Colon (tissue), 2 donors: ENCODE measurements at regions not wholly inside any gene's neighbourhood (a gene's known extent, or its start where the extent isn't known, plus 50 kb on each side); places are given as distances from the start of the nearest gene placed in this dataset.

ENCODE experiments used
- FAIRE-seq: peaks from 2 replicates; lab custom pipeline; 2012; peaks lifted over from hg19 to GRCh38; lab: Jason Lieb, UNC
- donor health status: control.
- donor health status: control.

DNA sequence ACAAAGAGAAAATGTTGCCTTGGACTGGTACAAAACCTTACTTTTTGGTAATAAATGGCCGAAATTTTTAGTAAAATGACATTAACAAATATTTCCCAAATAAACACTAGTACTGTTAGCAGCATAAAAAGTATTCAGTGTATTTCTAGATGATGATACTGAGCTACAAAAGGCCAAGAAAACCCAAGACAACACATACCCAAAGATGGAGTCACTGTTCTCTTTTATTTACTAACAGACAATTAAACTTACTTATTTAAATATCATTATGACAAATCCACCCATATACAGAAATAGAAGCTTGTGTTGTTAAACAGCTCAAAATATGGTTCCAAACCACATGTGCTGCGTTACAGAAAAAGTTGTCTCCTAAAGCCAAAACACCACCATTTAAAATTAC lies 239.9 kb downstream of the ZEB2 start:
- no peak for FAIRE-seq

DNA sequence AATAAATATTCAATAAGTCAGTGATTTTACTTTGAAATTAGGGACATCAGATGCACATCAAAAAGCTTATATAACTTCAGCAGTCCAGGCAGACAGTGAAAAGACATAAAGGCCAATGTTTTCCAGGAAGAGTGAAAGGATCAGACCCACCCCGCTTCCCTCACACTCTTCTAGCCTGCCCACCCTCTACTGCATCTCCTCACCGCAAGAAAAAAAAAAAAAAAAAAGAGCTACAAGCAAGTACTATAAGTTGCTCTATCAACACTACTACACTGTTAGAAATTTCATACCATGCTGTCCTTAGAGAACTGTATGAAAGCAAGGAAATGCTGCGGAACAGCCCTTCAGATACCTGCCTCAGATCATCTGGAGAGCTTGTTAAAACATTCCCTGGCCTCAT lies 240.8 kb downstream of the ZEB2 start:
- no peak for FAIRE-seq

DNA sequence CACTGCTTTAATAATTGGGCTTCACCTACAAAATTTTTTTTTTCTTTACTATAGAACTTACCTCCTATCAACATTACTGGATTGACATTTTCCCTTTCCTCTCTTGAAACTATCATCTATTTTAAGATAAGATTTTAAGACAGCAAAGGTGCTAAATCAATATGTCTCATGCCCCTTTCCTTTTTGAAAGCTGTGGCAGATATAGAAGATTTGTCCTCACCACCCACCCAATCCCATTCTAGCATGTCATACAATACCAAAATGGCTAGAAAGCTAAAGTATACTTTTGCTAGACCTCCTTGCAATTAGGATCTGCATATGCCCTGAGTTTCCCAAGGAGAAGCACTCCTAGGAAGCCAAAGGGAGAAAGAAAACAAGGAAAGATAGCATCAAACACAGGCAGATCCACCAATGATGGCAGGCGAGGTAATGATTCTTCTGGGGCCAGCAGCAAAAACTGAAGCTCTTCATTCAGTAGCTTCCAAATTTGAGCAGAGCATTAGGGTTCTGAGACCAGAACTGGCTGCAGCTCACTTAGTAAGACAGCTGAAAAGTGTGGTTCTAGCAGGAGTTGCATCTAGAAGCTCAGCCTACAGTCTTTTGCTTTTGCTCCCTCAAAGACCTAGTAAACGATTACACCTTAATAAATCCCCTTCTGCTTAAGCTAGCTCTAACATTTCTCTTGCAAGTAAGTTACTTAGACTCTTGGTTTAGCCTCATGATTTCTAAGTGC lies 242.1 kb downstream of the ZEB2 start:
- no peak for FAIRE-seq

DNA sequence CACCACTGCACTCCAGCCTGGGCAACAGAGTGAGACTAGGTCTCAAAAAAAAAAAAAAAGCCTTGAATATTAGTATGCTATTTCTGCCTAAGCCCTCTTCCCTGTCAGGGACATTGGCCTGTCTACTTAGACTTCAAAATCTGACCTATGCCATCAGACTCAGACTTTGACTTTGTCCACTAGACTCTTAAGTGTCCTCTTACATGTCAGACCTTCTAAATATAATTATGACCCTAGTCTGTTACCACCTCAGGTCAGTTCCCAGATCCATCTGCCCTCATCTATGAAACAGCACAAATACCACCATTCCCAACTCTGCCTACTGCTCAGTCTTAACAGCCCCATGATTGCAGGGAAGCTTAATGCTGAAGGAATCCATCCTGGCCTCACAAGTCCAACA lies 244.6 kb downstream of the ZEB2 start:
- FAIRE-seq = no peak

DNA sequence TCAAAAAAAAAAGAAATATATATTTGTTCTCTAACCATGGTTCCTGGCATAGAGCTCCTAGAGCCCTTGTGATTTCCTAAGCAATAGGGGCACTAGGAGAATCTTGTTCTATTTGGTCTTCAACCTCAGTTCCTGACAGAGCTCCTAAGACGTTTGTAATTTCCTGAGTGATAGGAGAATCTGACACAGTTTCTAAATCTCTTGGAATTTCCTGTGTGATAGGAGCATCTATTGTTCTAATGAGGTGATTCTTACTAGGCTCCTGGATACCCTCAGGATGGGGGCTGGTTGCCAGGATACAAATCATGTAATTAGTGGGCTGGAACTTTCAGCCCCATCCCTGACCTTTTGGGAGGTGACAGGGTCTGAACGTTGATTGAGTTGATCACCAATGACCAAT lies 245.8 kb downstream of the ZEB2 start:
- FAIRE-seq = no peak

DNA sequence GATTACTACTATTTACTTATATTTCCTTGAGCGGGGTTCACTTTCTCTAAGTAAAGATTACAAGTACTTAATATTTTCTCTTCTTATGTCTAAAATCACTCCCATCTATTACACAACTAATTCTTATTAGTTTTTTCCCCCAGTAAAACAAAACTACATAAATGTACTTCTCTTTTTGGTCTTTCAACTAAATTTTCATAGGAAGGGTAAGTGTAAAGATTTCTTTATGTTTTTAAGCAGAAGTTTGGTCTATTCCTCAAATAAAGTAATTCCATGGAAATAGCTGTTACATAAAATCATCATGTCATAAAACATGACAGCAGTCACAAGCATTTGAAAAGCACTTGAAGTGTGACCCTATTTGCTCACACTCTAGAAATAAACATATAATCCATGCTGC lies 249.0 kb downstream of the ZEB2 start:
- FAIRE-seq = peak; percentile 33

DNA sequence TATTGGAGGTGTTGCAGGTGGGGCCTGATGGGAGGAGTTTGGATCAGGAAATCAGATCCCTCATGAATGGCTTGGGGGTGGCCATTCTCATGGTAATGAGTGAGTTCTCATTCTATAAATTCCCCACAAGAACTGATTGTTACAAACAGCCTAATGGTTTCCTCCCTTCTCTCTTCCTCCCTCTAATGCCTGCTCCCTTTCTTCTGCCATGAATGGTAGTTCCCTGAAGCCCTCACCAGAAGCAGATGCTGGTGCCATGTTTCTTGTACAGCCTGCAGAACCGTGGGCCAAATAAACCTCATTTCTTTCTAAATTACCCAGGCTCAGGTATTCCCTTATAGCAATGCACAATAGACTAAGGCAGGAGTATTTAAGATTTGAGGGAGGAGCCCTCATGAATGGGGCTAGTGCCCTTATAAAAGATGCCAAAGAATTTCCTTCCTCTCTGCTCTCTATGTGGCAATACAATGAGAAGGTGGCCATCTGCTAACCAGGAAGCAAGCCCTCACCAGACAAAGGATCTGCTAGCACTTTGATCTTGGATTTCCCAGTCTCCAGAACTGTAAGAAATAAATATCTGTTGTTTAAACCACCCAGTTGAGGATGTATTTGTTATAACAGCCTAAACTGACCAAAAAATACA lies 251.8 kb downstream of the ZEB2 start:
- FAIRE-seq = no peak

DNA sequence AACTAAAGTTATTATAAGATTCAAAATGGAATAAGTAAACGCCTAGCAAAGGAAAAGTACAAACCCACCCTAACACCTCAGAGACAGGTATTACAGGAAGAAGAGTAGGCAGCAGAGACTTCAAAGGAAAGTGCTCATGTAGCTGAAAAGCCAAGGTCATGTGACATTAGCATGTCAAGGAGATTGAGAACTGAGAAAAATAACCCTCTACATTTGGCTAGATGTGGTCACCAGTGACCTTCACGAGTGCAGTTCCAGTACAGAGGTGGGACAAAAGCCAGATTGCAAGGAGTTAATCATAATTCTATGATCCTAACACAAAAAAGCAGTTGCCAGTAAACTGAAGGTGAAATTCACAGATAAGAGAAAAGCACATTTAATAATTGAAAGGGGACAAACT lies 252.7 kb downstream of the ZEB2 start:
- FAIRE-seq = no peak

DNA sequence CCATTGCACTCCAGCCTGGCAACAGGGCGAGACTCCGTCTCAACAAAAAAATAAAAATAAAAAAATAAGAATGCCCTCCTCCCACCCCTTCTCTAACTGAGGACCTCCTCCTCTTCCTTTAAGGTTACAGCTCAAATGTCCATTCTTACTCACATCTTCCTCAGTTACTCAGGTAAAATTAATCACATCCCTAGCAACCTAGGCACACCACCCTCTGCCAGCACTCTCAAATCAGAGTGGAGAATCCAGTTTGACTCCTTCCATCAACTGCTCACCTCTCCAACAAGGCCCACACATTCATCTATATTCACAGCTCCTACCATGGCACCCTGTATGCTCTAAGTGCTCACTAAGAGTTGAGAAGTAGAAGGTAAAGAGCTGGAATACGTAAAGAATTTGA lies 254.3 kb downstream of the ZEB2 start:
- no peak for FAIRE-seq

DNA sequence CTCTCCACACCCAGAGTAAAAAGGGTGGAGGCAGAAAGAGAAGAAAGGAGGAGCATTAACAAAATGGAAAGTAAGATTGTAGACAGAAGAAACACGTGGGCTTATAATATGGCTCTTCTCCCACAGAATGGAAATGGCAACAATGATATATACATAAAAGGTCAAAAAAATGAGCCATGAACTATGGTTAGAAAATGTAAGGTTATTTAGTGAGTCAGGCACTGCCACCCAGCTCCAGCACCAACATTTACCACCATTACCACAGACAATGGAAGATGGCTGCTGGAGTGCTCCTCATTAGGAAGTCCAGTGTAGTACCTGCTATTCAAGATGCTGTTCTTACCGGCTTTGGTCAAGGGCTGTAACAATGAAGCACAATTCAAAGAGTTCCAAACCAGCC lies 258.0 kb downstream of the ZEB2 start:
- FAIRE-seq = no peak

DNA sequence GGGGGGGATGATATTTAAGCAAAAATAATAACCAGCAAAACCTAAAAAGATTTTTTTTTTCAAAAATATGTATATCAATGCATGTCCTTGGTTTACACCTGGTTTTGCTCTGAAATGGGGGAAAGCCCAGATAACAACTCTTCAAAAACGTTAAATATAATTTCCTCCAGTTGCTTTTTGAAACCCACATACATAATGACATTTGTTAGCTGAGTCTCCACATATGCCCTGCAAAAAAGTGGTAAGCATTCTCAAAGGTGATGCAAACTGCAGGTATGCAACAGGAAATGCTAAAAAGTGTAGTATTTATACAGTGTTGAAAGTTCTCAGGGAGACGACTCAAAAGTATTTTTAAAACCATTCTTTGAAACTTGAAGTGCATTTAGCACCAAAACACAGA lies 258.6 kb downstream of the ZEB2 start:
- no peak for FAIRE-seq

DNA sequence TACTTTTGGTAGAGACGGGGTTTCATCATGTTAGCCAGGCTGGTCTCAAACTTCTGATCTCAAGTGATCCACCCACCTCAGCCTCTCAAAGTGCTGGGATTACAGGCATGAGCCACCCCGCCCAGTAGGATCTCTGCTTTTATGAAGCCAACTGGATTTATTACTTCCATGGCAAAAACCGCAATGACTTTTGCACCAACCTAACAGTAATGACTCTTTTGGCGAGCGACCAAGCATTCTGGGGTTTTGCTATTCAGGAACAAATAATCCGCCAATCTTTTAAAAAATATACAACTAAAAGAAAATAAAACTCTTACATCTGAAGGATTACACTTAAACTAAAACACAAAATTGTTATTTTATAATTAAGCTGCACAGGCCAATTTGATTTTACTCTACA lies 260.6 kb downstream of the ZEB2 start:
- FAIRE-seq = no peak

DNA sequence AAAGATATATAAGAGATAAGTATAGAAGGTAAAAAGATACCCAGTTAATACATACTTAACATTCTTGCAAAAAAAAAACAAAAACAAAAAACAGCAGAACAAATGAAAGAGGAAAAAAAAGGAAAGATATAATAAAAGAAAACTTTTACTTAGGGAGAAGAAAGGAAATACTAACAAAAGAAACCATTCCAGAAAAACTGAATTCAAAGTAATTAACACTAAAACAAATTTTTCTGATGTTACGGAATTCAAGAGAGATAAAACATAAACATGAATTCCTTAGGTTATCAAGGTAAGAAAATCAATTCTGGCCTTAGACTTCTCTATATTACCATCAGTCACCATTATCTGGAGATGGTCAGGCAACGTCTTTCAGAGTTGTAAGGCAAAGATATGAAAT lies 261.8 kb downstream of the ZEB2 start:
- FAIRE-seq = peak; percentile 24

DNA sequence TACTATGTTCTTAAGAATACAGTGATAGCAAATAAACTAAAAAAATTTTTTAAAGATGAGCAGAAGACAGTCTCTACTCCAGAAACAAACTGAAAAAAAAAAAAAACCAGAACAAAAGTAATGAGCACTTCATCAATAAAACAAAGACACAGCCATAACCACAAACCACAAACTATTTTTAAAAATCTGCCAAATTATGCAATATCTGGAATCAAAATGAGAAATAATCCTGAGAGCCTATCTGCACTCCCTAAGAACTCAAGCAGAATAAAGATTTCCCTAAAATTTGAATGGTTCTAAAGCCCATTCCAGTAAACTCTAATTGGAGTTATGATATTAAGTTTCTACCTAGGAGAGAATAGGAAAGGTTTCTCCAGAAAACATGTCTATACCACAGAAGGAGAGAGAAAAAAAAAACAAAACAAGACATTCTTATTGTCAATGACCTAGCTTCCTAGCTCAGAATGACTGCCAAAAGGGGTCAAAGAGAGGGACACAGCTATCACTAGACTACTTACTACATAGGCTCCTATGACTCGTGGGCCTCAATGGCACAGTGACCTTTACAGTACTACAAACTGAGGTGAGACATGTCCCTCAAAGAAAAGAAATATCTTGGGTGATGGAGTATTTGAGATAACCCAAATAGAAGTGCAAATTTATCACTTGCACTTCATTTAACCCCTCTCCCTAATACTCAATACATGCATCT lies 262.8 kb downstream of the ZEB2 start:
- peak; percentile 24 for FAIRE-seq

DNA sequence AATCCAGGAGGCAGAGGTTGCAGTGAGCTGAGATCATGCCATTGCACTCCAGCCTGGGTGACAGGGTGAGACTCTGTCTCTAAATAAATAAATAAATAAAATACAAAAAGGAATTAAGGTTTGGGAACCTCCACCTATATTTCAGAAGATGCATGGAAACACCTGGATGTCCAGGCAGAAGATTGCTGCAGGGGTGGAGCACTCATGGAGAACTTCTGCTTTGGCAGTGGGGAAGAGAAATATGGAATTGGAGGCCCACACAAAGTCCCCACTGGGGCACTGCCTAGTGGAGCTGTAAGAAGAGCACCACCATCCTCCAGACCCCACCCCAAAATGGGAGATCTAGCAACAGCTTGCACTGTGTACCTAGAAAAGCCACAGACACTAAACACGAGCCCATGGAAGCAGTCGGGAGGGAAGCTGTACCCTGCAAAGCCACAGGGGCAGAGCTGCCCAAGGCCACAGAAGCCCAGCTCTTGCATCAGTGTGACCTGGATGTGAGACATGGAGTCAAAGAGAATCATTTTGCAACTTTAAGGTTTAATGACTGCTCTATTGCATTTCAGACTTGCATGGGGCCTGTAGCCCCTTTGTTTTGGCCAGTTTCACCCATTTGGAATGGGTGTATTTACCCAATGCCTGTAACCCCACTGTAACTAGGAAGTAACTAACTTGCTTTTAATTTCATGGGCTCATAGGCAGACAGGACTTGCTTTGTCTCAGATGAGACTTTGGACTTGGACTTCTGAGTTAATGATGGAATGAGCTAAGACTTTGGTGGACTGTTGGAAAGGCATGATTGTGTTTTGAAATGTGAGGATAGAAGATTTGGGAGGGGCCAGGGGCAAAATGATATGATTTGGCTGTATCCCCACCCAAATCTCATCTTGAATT lies 265.3 kb downstream of the ZEB2 start:
- FAIRE-seq = no peak

DNA sequence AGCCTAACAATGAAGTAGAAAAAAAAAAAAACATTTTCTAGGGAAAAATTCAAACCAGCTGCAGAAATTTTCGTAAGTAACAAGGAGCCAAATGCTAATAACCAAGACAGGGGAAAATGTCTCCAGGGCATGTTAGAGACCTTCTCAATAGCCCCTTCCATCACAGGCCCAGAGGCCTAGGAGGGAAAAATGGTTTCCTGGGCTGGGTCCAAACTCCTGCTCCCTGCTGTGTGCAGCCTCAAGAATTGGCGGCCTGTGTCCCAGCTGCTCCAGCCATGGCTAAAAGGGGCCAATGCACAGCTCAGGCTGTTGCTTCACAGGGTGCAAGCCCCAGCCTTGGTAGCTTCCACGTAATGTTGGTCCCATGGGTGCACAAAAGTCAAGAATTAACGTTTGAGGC lies 266.2 kb downstream of the ZEB2 start:
- no peak for FAIRE-seq

DNA sequence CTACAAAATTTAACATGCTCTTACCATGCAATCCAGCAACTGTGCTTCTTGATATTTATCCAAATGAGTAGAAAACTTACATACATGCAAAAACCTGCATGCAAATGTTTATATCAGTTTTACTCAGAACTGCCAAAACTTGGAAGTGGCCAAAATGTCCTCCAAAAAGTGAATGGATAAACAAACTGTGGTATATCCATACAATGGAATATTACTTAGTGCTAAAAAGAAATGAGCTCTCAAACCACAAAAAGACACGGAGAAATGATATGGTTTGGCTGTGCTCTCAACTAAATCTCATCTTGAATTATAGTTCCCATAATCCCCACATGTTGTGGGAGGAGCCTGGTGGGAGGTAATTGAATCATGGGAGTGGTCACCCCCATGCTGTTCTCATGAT lies 267.2 kb downstream of the ZEB2 start:
- FAIRE-seq = no peak

DNA sequence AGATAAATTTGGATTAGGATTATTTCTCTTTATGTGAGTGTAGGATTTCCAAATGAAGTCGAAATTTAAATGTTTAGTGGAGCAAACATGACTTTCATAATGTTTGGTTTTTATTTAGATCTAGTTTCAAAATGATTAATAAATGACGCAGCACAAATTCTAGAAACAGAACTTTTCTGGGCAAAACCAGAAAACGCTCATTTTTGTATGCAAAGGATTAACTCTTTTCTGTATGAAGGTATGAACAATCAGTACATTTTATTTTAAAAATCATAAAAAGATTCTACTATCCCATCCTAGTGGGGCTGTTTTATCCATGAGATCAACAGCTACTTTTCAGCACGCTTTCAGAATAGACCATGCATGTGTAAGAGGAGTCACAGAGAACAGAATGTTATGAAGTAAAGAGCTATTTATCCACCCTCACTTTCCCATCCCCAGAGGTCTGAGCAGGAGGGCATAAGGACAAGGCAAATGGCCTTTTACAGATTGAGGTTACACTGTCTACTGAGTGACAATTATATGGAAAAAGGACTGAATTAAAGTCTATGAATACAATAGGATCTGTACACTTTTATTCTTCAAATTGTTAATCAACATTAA lies 270.8 kb downstream of the ZEB2 start:
- no peak for FAIRE-seq

DNA sequence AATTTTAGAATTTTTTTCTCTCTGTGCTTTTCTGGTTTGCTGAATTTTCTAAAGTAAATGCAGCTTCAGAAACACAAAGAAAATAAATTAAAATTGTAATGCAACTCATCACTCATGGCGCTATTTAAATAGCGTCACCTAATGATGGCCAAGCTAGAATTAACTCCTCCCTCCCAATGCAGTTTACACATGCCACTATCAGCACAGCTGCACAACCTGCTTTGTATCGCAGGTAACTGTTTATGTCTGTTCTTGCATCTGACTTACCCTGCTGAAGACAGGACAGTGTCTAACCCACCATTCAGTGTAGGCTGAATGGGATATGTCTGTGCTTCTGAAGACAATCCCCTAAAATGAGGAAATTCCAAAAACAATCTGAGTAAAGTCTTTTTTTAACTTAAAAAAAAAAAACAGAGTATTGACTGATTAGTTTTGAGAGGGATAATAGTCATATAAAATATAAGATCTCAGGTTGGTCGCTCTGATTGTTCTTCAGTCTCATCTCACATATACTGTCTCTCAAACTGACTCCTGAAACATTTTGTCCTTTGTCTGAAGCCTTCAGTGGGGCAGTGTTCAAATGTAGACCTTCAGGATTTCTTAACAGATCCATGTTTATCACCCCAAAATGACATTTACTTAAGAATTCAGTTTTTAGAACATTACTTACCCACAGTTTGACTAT lies 271.4 kb downstream of the ZEB2 start:
- FAIRE-seq = no peak

DNA sequence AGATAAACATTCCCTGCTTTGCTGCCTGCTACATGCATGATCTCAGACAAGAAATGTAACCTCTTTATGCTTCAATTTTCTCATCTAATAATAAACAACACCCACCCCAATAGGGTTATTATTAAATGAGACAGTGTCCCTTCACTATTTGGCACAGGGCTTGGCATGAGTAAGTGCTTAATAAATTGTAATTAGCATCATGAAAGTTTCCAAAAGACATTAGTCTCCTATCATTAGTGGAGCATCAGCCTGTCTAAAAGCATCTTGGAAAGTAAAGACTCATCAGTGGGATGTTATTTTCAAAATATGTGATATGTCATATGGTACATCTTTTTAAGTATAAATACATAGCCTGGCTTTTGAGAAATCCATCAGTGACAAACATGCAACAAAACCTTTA lies 275.0 kb downstream of the ZEB2 start:
- FAIRE-seq = no peak

DNA sequence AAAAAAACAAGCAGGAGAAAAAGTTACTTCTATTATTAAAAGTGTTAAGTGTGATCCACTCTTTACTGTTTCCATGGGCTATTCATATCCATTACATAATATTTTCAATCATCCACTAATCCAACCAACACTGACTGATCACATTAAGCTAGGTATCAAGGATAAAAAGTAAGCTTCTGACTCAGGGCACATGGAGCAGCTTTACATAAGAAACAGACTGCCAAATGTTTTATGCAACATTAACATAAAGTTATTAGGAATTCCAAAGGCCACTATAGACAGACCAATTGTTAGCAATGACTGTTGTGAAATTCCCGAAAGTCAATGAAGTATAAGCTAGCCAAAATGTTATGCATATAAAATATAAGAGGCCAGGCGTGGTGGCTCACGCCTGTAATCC lies 277.6 kb downstream of the ZEB2 start:
- no peak for FAIRE-seq

DNA sequence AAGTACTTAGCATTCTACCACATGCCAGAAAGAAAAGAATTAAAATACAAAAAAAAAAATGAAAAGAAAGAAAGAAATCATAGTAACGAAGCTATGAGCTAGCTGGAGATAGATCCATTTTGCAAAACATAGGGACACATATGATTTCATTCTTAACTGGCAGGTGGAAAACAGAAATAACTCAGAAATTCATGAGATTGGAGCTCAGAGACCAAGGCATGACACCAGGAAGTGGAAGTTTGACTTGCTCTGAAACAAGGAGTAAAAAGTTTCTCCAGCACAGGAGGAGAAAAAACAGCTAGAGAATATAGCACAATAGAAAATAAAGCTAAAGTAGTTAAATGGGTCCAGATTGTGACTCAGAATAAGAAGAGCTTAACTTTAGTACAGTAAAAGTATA lies 278.1 kb downstream of the ZEB2 start:
- no peak for FAIRE-seq
